GM12878 (cell line): ENCODE measurements at regions not wholly inside any gene's neighbourhood (a gene's known extent, or its start where the extent isn't known, plus 50 kb on each side); places are given as distances from the start of the nearest gene placed in this dataset.

Experiments
- ATAC-seq: fragments of 200-7000 bp; cut with Tn5 transposase; 3 replicates; pipeline ENCODE4 v1.9.1; 2020; ENCODE audit warnings: mild to moderate bottlenecking, moderate library complexity
- BruUV-seq: library from RNA; stranded (reverse); fragments of 400-500 nt; replicated peaks from 2 replicates; lab custom pipeline; 2021; lab: Mats Ljungman, UMichigan
- CTCF ChIA-PET: fragments of 300-600 bp; sonication (Branson Sonifier 250); formaldehyde crosslinking; extraction: SDS; loops from one replicate; lab custom pipeline; 2021; ENCODE audit warnings: inconsistent platforms; lab: Yijun Ruan, JAX
- POLR2A ChIA-PET: fragments of 350-600 bp; formaldehyde crosslinking; extraction: SDS; loops from one replicate; lab custom pipeline; 2021; ENCODE audit warnings: inconsistent platforms; lab: Charles Lee
- RAD21 ChIA-PET: fragments of 300-600 bp; sonication (Branson Sonifier 250); formaldehyde crosslinking; loops from one replicate; lab custom pipeline; 2023; ENCODE audit warnings: antibody characterized with exemption; ENCODE audit not compliant: unreplicated experiment; lab: Charles Lee
- SMC1A ChIA-PET: fragments of 300-600 bp; sonication (Branson Sonifier 250); formaldehyde crosslinking; loops from one replicate; lab custom pipeline; 2023; ENCODE audit not compliant: unreplicated experiment, uncharacterized antibody; lab: Charles Lee
- DNase-seq: peaks from one replicate; pipeline ENCODE4 v3.0.0-alpha.2; 2011; ENCODE audit warnings: low read depth, low spot score
- FAIRE-seq: peaks from 3 replicates; lab custom pipeline; 2011; peaks lifted over from hg19 to GRCh38; lab: Jason Lieb, UNC
- H2AFZ ChIP-seq: 2 replicates; pipeline ENCODE4 v1.6.0; 2011; ENCODE audit warnings: low read depth, low read length, control low read depth; ENCODE audit not compliant: control insufficient read depth
- H3K27ac ChIP-seq: 2 replicates; pipeline ENCODE4 v1.5.1; 2011; ENCODE audit warnings: control low read depth; ENCODE audit not compliant: control insufficient read depth, insufficient read depth
- H3K27me3 ChIP-seq, 2 experiments: replicated peaks in 1 of 2; 2 replicates each; pipeline versions ENCODE4 v1.6.0 to v1.6.1; 2011; ENCODE audit warnings: low read length in 1 of 2; ENCODE audit not compliant: control insufficient read depth in 2 of 2, insufficient read depth in 2 of 2
- H3K36me3 ChIP-seq, 2 experiments: 2 replicates each; pipeline ENCODE4 v1.5.1; 2011; ENCODE audit warnings: low read length in 1 of 2; ENCODE audit not compliant: control insufficient read depth in 2 of 2, insufficient read depth in 2 of 2
- H3K4me1 ChIP-seq: 2 replicates; pipeline ENCODE4 v1.6.1; 2011; ENCODE audit warnings: mild to moderate bottlenecking, low read length, moderate library complexity, mixed read lengths; ENCODE audit not compliant: control insufficient read depth, insufficient read depth
- H3K4me2 ChIP-seq: 2 replicates; pipeline ENCODE4 v1.6.0; 2011; ENCODE audit warnings: control low read depth; ENCODE audit not compliant: control insufficient read depth, insufficient read depth
- H3K4me3 ChIP-seq: fragments of 200-600 bp; sonication (generic); 2 replicates; pipeline ENCODE4 v1.5.1; 2016
- H3K79me2 ChIP-seq: 2 replicates; pipeline ENCODE4 v1.6.0; 2011; ENCODE audit warnings: low read length; ENCODE audit not compliant: control insufficient read depth, insufficient read depth
- H3K9ac ChIP-seq: 2 replicates; pipeline ENCODE4 v1.8.0; 2011; ENCODE audit warnings: low read length, control low read depth, mixed read lengths; ENCODE audit not compliant: control insufficient read depth, insufficient read depth
- H3K9me3 ChIP-seq: replicated peaks from 3 replicates; pipeline ENCODE4 v1.5.1; 2011; ENCODE audit warnings: mild to moderate bottlenecking, low read length; ENCODE audit not compliant: control insufficient read depth, insufficient read depth
- H4K20me1 ChIP-seq: 2 replicates; pipeline ENCODE4 v1.6.0; 2011; ENCODE audit not compliant: control insufficient read depth, insufficient read depth
- IRF4 ChIP-seq: IDR thresholded peaks from 2 replicates; pipeline ENCODE4 v1.6.1; 2011; ENCODE audit warnings: low read depth, low read length
- MEF2A ChIP-seq: IDR thresholded peaks from 2 replicates; pipeline ENCODE4 v1.6.1; 2011; ENCODE audit warnings: low read depth, mild to moderate bottlenecking, low read length, moderate library complexity; ENCODE audit not compliant: insufficient read depth
- POU2F2 ChIP-seq: IDR thresholded peaks from 3 replicates; pipeline ENCODE4 v1.6.1; 2011; ENCODE audit warnings: low read depth, mild to moderate bottlenecking, low read length, borderline replicate concordance
- RAD51 ChIP-seq: fragments of 450-650 bp; IDR thresholded peaks from 2 replicates; pipeline ENCODE4 v1.6.1; 2016; ENCODE audit warnings: moderate library complexity, mild to moderate bottlenecking, inconsistent platforms
- RUNX3 ChIP-seq: IDR thresholded peaks from 2 replicates; pipeline ENCODE4 v1.6.1; 2012; ENCODE audit warnings: low read length, inconsistent platforms
- SMAD1 ChIP-seq: fragments of 450-650 bp; IDR thresholded peaks from 2 replicates; pipeline ENCODE4 v1.6.1; 2018; ENCODE audit warnings: mild to moderate bottlenecking, low read depth; ENCODE audit not compliant: partially characterized antibody
- TCF7 ChIP-seq: IDR thresholded peaks from 2 replicates; pipeline ENCODE4 v1.6.1; 2014; ENCODE audit warnings: antibody characterized with exemption, borderline replicate concordance
- ZBTB40 ChIP-seq: fragments of 450-650 bp; IDR thresholded peaks from 2 replicates; pipeline ENCODE4 v1.6.1; 2016; ENCODE audit warnings: mild to moderate bottlenecking, moderate library complexity, borderline replicate concordance
- ZNF24 ChIP-seq: fragments of 450-650 bp; IDR thresholded peaks from 2 replicates; pipeline ENCODE4 v1.6.1; 2017; ENCODE audit warnings: antibody characterized with exemption, mild to moderate bottlenecking
- ZNF384 ChIP-seq: IDR thresholded peaks from 2 replicates; pipeline ENCODE4 v1.6.1; 2012; ENCODE audit warnings: low read depth, mild to moderate bottlenecking, low read length, improper control_type of control experiment, borderline replicate concordance
- WGBS: methylation state at CpG from one replicate; pipeline ENCODE4 v1.1.6; 2016; ENCODE audit warnings: low lambda C conversion rate; ENCODE audit not compliant: insufficient replicate concordance, insufficient coverage; ENCODE audit errors: missing lambda C conversion rate; 5-methylcytosine and 5-hydroxymethylcytosine counted together
- in situ Hi-C: fragments of 300-500 bp; cut with MboI; formaldehyde crosslinking; loops from 9 replicates; pipeline ENCODE4 v1.14.3; 2018; ENCODE audit warnings: mixed read lengths
- intact Hi-C: fragments of 100-400 bp; cut with micrococcal nuclease; formaldehyde crosslinking; loops from one replicate; pipeline ENCODE4 v1.14.2; 2022; ENCODE audit not compliant: unreplicated experiment

GRCh38 chr5:56522169-56522568 is 289.0 kb upstream of the ANKRD55 start:
- CTCF ChIA-PET: no interaction called here
- Histone ChIP-seq H3K36me3 (no peaks in the 10 kb centered on the region), H3K4me1 (no peaks in the 10 kb centered on the region), H3K27me3 (peaks cover 0 to 2% of the 10 kb centered on the region in 2 experiments; a peak in 1 of 4 replicates), H3K4me3 (no peak overlapping the region), H3K27ac (no peak overlapping the region), H4K20me1 (no peaks in the 10 kb centered on the region), H3K79me2 (no peaks in the 10 kb centered on the region)
- intact Hi-C loops: no loop called here
- SMC1A ChIA-PET: interaction anchor here (0.6 to 1.2 kb wide), 2 partner anchors 204 to 1651 kb away, joined by 3 read pairs; no protein-coding TSS in a partner anchor
- ATAC-seq: no peak
- FAIRE-seq: no peak
- RAD21 ChIA-PET: no interaction called here
- no TSS peak for BruUV-seq
- 33% methylated on average over 5 of the region's 5 CpGs for whole genome bisulfite sequencing
- TF ChIP-seq SMAD1 (no peak), ZNF384 (no peak), TCF7 (no peak), ZNF24 (no peak), IRF4 (no peak), RUNX3 (no peak), POU2F2 (no peak), ZBTB40 (no peak), MEF2A (no peak), RAD51 (no peak)
- TF ChIP-seq, all 136 proteins: peak for 0
- H3K4me2 ChIP-seq: no peak overlapping the region
- H3K9ac ChIP-seq: no peak overlapping the region
- POLR2A ChIA-PET: no interaction called here
- in situ Hi-C loops: no loop called here
- H3K9me3 ChIP-seq: no peaks in the 10 kb centered on the region
- no peak overlapping the region for H2AFZ ChIP-seq
- DNase-seq: no peak
